ENCODE measurements at regions not wholly inside any gene's neighbourhood (a gene's known extent, or its start where the extent isn't known, plus 50 kb on each side); places are given as distances from the start of the nearest gene placed in this dataset.

DNA sequence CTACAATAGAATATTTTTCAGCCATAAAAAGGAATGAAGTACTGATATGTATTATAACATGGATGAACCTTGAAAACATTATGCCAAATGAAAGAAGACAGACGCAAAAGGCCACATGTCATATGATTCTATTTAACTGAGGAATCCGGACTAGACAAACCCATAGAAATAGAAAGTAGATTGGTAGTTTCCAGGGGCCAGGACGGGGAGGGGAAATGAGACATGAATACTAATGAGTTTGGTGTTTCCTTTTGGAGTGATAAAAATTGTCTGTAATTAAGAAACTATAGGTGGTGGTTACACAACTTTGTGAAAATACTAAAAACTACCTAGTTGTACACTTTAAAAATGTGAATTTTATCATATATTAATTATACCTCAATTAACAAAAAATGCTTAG is 247.6 kb downstream of the BCAT1 start:
- TF ChIP-seq, protein P1, sequence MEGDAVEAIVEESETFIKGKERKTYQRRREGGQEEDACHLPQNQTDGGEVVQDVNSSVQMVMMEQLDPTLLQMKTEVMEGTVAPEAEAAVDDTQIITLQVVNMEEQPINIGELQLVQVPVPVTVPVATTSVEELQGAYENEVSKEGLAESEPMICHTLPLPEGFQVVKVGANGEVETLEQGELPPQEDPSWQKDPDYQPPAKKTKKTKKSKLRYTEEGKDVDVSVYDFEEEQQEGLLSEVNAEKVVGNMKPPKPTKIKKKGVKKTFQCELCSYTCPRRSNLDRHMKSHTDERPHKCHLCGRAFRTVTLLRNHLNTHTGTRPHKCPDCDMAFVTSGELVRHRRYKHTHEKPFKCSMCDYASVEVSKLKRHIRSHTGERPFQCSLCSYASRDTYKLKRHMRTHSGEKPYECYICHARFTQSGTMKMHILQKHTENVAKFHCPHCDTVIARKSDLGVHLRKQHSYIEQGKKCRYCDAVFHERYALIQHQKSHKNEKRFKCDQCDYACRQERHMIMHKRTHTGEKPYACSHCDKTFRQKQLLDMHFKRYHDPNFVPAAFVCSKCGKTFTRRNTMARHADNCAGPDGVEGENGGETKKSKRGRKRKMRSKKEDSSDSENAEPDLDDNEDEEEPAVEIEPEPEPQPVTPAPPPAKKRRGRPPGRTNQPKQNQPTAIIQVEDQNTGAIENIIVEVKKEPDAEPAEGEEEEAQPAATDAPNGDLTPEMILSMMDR (IDR thresholded peaks at IDR 0.05): no peak
- no peak for TF ChIP-seq POLR2A (IDR thresholded peaks at IDR 0.05)
- no peak for TF ChIP-seq POLR2AphosphoS5 (IDR thresholded peaks at IDR 0.05)

Measured in breast epithelium (tissue), 3 donors.